ENCODE measurements at regions not wholly inside any gene's neighbourhood (a gene's known extent, or its start where the extent isn't known, plus 50 kb on each side); places are given as distances from the start of the nearest gene placed in this dataset.

DNA sequence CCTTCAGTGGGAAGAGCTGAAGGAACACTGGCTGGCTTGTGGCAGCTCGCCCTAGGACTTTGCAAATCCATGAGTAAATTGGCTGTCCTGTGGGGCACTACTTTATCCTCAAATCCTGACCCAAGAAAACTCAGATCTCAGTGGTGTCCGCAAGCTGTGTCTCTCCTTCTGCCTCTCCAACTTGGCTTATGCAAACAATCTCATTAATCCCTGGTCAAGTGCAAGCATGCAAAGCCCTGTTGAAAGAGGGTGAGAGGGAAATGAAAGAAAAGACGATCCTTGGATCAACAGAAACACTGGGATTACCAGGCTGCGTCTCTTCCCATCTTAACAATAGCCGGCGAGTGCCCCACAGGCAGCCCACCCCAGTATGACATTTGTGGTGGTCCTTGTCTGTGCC lies 901.6 kb downstream of the BCL11B start:
- H3K9me3 ChIP-seq (ENCODE audit: insufficient read depth, low read depth, low read length): no peaks in the 10 kb centered on the region; the same call in 1 of the 2 replicates
- no peak overlapping the region for H3K9ac ChIP-seq (ENCODE audit: low read depth, low read length)
- no peak overlapping the region for H3K4me3 ChIP-seq (ENCODE audit: low read length)
- no peaks in the 10 kb centered on the region for H3K4me1 ChIP-seq (ENCODE audit: insufficient read depth, low read length)
- no peaks in the 10 kb centered on the region for H3K27me3 ChIP-seq (ENCODE audit: insufficient read depth, low read length)
- no peak overlapping the region for H3K27ac ChIP-seq (ENCODE audit: low read length)
- H3K36me3 ChIP-seq (ENCODE audit: insufficient read depth, low read depth, low read length): no peaks in the 10 kb centered on the region

DNA sequence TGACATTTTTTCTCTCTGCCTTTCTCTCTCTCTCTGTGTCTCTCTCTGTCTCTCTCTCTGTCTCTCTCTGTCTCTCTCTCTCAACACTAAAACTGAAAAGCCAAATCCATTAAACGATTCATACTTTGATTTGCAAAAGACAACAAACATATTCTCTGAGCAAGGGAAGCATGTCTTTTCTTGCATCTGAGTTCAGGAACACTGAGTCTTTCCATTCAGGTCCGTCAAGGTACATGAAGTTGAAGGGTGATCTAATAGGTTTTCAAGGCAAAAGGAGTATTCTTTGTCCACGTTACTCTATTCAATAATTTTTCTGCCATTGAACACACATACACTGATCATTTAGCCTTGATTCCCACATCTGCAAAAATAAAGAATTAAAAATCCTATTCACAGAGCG lies 900.9 kb downstream of the BCL11B start:
- Histone ChIP-seq H3K9ac (ENCODE audit: low read depth, low read length) (no peak overlapping the region), H3K36me3 (ENCODE audit: insufficient read depth, low read depth, low read length) (no peaks in the 10 kb centered on the region), H3K4me1 (ENCODE audit: insufficient read depth, low read length) (no peaks in the 10 kb centered on the region), H3K9me3 (ENCODE audit: insufficient read depth, low read depth, low read length) (no peaks in the 10 kb centered on the region; the same call in 1 of the 2 replicates), H3K27ac (ENCODE audit: low read length) (no peak overlapping the region), H3K27me3 (ENCODE audit: insufficient read depth, low read length) (no peaks in the 10 kb centered on the region), H3K4me3 (ENCODE audit: low read length) (no peak overlapping the region)

DNA sequence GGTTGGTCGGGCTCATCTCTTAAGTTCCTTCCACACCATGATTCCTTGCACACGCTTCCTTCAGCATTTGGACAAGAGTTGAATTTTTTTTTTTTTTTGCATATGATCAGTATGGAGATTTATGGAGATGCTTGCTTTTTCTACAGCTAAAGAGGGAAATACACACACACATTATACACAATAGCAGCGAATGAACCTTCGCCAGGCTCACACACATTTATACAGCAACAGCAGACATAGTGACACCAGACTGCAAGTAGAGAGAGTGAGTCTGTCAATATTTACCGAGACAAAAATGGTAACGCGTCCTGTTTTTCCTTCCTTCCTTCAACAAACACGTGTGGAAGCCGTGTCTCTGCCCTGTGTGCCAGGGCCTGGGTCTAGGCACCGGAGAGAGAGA lies 897.9 kb downstream of the BCL11B start:
- Histone ChIP-seq H3K4me3 (ENCODE audit: low read length) (no peak overlapping the region), H3K9me3 (ENCODE audit: insufficient read depth, low read depth, low read length) (no peaks in the 10 kb centered on the region), H3K36me3 (ENCODE audit: insufficient read depth, low read depth, low read length) (no peaks in the 10 kb centered on the region), H3K9ac (ENCODE audit: low read depth, low read length) (no peak overlapping the region), H3K27ac (ENCODE audit: low read length) (no peak overlapping the region), H3K4me1 (ENCODE audit: insufficient read depth, low read length) (no peaks in the 10 kb centered on the region), H3K27me3 (ENCODE audit: insufficient read depth, low read length) (no peaks in the 10 kb centered on the region)

DNA sequence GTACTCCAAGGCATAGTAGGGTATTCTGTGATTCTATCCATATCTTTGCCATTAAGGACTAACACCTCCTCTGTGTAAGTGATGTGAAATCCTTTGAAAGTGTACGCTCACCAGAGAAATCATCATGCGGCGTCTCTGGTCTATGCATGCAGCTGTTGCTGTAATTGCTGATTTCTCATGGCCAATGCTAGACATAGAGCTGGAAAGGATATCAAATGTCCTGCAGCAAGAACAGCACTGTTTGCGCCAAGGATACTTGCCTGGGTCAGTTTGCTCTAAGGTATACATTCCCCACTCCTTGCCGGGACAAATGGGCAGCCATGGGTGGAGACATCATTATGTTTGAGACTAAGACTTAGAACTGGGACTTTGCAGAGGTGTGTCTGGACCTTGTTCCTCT lies 896.4 kb downstream of the BCL11B start:
- no peak overlapping the region for H3K4me3 ChIP-seq (ENCODE audit: low read length)
- H3K9ac ChIP-seq (ENCODE audit: low read depth, low read length): no peak overlapping the region
- no peaks in the 10 kb centered on the region for H3K27me3 ChIP-seq (ENCODE audit: insufficient read depth, low read length)
- no peaks in the 10 kb centered on the region for H3K36me3 ChIP-seq (ENCODE audit: insufficient read depth, low read depth, low read length)
- no peak overlapping the region for H3K27ac ChIP-seq (ENCODE audit: low read length)
- no peaks in the 10 kb centered on the region for H3K9me3 ChIP-seq (ENCODE audit: insufficient read depth, low read depth, low read length)
- no peaks in the 10 kb centered on the region for H3K4me1 ChIP-seq (ENCODE audit: insufficient read depth, low read length)

DNA sequence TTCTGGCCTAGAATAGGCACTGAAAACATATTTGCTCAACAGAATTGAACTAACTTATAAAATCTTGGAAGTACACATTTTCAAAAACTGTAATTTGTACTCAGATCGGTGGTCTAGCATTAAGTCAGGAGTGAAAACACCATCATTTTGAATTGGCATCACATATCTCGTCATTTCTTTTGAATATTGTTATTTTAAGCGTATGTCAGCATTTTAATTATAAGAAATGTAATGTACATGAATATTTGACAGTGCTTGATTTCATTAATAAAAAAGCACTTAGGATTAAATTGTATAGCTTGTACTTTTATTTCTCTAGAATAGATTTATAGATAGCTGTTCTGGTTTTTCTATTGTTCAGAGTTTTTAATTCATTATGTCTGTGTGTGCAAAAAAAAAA lies 892.2 kb downstream of the BCL11B start:
- no peak overlapping the region for H3K27ac ChIP-seq (ENCODE audit: low read length)
- no peak overlapping the region for H3K9ac ChIP-seq (ENCODE audit: low read depth, low read length)
- no peaks in the 10 kb centered on the region for H3K27me3 ChIP-seq (ENCODE audit: insufficient read depth, low read length)
- no peaks in the 10 kb centered on the region for H3K9me3 ChIP-seq (ENCODE audit: insufficient read depth, low read depth, low read length)
- H3K4me3 ChIP-seq (ENCODE audit: low read length): no peak overlapping the region
- H3K4me1 ChIP-seq (ENCODE audit: insufficient read depth, low read length): no peaks in the 10 kb centered on the region
- H3K36me3 ChIP-seq (ENCODE audit: insufficient read depth, low read depth, low read length): no peaks in the 10 kb centered on the region

DNA sequence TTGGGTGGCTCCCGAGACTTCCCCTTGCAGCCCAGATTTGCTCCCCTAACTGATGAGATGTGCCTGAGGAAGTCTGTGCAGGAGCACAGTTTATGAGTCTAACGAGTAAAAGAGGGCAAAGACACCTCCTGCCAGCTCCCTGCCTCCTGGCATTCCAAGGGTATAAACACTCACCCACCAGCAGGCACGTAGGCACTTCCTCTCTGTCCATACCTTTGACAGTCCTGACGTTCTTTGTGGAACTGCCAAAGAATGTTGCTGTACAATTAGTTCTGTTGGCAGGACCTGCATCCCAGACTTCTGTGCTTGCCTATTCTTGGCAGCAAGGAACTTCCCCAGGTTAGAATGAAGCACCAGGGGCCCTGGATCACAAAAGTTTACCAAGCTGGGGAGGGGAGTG lies 889.3 kb downstream of the BCL11B start:
- H3K27ac ChIP-seq (ENCODE audit: low read length): no peak overlapping the region
- H3K27me3 ChIP-seq (ENCODE audit: insufficient read depth, low read length): no peaks in the 10 kb centered on the region
- no peaks in the 10 kb centered on the region for H3K4me1 ChIP-seq (ENCODE audit: insufficient read depth, low read length)
- H3K36me3 ChIP-seq (ENCODE audit: insufficient read depth, low read depth, low read length): no peaks in the 10 kb centered on the region
- no peaks in the 10 kb centered on the region for H3K9me3 ChIP-seq (ENCODE audit: insufficient read depth, low read depth, low read length)
- no peak overlapping the region for H3K9ac ChIP-seq (ENCODE audit: low read depth, low read length)
- no peak overlapping the region for H3K4me3 ChIP-seq (ENCODE audit: low read length)

DNA sequence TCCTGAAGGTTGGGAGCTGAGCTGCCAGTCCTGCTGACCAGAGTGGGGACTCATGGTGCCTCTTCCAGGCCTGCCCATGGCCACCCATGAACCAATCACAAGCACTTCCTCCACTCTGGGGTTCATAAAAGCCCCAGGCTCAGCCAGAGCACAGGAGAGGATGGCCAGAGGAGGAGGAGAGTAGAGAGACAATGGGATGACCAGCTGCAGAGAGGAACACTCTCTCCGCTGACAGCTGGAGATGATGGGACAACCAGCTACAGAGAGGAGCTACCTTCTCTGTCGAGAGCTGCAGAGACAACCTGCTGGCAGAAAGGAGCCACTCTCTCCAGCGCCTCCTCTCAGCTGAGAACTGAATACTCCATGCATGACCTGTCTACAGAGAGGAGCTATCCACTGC lies 886.1 kb downstream of the BCL11B start:
- no peak overlapping the region for H3K27ac ChIP-seq (ENCODE audit: low read length)
- no peaks in the 10 kb centered on the region for H3K9me3 ChIP-seq (ENCODE audit: insufficient read depth, low read depth, low read length)
- no peaks in the 10 kb centered on the region for H3K4me1 ChIP-seq (ENCODE audit: insufficient read depth, low read length)
- no peak overlapping the region for H3K4me3 ChIP-seq (ENCODE audit: low read length)
- no peaks in the 10 kb centered on the region for H3K36me3 ChIP-seq (ENCODE audit: insufficient read depth, low read depth, low read length)
- H3K9ac ChIP-seq (ENCODE audit: low read depth, low read length): no peak overlapping the region
- no peaks in the 10 kb centered on the region for H3K27me3 ChIP-seq (ENCODE audit: insufficient read depth, low read length)

DNA sequence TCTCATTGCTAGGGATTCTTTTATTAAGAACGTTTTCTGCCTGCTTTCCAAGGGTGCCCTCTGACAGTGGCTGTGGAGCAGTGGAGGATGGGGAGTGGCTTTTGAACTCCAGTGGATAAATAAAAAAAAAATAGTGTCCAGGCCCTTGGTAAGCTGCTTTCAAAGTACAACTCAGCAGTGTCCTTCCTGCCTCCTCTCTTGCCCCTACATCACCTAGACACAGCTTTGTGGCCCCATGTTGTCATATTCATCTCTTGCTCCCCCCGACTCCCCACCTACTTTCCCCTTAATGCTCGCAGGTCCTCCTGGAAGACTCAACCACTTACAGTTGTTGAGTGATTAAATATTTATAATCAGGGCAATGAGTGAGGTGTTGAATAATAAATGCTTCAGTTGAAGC lies 880.9 kb downstream of the BCL11B start:
- Histone ChIP-seq H3K9ac (ENCODE audit: low read depth, low read length) (no peak overlapping the region), H3K27me3 (ENCODE audit: insufficient read depth, low read length) (no peaks in the 10 kb centered on the region), H3K4me3 (ENCODE audit: low read length) (no peak overlapping the region), H3K4me1 (ENCODE audit: insufficient read depth, low read length) (no peaks in the 10 kb centered on the region), H3K36me3 (ENCODE audit: insufficient read depth, low read depth, low read length) (no peaks in the 10 kb centered on the region), H3K27ac (ENCODE audit: low read length) (no peak overlapping the region), H3K9me3 (ENCODE audit: insufficient read depth, low read depth, low read length) (no peaks in the 10 kb centered on the region)

DNA sequence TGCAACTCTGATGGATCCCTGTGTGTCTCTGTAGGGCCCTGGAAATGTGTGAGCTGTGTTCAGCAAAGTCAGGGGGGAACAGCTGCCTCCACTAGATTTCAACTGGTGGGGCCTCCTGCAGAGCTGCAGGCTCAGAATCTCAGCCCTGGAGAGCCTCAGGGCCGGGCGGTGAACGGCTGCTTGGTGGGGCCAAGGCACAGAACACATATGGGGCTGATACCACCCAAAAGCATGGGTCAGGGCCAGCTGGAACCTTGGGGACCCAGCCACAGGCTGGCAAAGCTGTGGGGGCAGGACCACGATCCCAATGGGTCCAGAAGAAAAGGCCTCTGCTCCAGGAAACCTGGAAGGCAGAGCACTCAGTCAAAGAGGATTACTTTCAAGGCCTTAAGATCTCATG lies 878.5 kb downstream of the BCL11B start:
- H3K4me3 ChIP-seq (ENCODE audit: low read length): no peak overlapping the region
- H3K4me1 ChIP-seq (ENCODE audit: insufficient read depth, low read length): no peaks in the 10 kb centered on the region
- no peaks in the 10 kb centered on the region for H3K9me3 ChIP-seq (ENCODE audit: insufficient read depth, low read depth, low read length)
- H3K27me3 ChIP-seq (ENCODE audit: insufficient read depth, low read length): no peaks in the 10 kb centered on the region
- H3K9ac ChIP-seq (ENCODE audit: low read depth, low read length): no peak overlapping the region
- H3K27ac ChIP-seq (ENCODE audit: low read length): no peak overlapping the region
- no peaks in the 10 kb centered on the region for H3K36me3 ChIP-seq (ENCODE audit: insufficient read depth, low read depth, low read length)

DNA sequence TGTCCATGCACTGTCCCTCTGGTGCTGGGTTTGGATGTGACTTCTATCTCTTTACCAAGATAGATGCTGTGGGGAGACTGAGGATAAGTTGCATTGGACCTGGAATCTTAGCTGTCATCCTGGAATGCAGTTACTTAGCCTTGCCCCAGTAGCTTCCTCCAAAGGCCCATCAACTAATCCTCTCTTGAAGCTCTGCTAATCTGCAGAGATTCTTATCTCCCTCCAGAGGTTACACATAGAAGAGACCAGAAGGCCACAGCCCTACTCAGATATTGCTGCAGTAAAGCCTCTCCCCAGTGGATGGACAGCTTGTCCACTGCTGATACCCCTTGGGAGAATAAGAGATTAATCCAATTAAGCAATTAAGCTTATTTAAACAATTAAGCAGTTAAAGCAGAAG lies 867.2 kb downstream of the BCL11B start:
- H3K4me3 ChIP-seq (ENCODE audit: low read length): no peak overlapping the region

DNA sequence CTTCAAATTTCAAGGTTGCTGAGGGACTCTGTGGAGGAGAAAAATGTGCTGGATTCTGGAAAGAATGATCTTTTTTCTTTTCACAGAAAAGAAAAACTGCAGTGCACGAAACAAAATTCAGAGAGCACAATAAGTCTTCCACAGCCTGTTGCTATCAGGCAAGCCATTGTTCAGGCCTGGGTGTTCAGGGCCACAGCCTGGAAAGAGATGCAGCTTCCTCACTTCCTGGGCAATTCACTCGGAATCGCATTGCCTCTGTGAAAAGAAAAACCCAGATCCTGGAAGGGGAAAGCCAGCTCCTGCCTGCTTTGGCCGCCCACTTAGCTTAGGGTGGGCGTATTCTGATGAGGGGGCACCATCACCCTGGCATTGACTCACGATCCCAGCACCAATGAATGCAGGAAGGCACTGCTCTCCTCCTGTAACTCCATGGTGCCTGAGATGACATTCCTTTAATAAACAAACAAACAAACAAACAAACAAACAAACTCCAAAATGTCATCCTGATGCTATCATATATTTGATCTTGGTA lies 863.9 kb downstream of the BCL11B start:
- Histone ChIP-seq H3K27me3 (ENCODE audit: insufficient read depth, low read length) (no peaks in the 10 kb centered on the region), H3K36me3 (ENCODE audit: insufficient read depth, low read depth, low read length) (no peaks in the 10 kb centered on the region), H3K9me3 (ENCODE audit: insufficient read depth, low read depth, low read length) (no peaks in the 10 kb centered on the region), H3K4me1 (ENCODE audit: insufficient read depth, low read length) (no peaks in the 10 kb centered on the region), H3K9ac (ENCODE audit: low read depth, low read length) (no peak overlapping the region), H3K4me3 (ENCODE audit: low read length) (no peak overlapping the region), H3K27ac (ENCODE audit: low read length) (no peak overlapping the region)

More for the DNA sequence above, 867.2 kb downstream of the BCL11B start:
- Histone ChIP-seq H3K27me3 (ENCODE audit: insufficient read depth, low read length) (no peaks in the 10 kb centered on the region), H3K9me3 (ENCODE audit: insufficient read depth, low read depth, low read length) (no peaks in the 10 kb centered on the region), H3K36me3 (ENCODE audit: insufficient read depth, low read depth, low read length) (no peaks in the 10 kb centered on the region), H3K9ac (ENCODE audit: low read depth, low read length) (no peak overlapping the region), H3K27ac (ENCODE audit: low read length) (no peak overlapping the region), H3K4me1 (ENCODE audit: insufficient read depth, low read length) (no peaks in the 10 kb centered on the region)

DNA sequence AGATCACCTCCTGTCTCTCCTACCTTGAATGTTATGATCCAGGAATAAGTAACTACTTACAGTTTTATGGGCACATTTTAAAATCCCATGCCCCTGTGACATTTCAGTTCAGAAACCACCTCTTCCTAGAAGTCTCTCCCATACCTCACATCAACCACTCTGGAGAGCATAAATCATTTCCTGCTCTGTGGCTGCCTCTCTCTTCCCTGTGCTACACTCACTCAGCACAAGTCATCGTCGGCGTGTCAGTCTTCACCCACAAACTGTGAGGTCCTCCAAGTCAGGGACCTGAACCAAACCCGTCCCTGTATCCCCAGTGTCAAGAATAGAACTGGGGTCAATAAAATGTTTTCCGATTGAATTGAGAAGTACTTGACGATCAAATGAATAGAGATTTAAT lies 863.3 kb downstream of the BCL11B start:
- no peak overlapping the region for H3K27ac ChIP-seq (ENCODE audit: low read length)
- no peaks in the 10 kb centered on the region for H3K9me3 ChIP-seq (ENCODE audit: insufficient read depth, low read depth, low read length)
- H3K9ac ChIP-seq (ENCODE audit: low read depth, low read length): no peak overlapping the region
- no peaks in the 10 kb centered on the region for H3K27me3 ChIP-seq (ENCODE audit: insufficient read depth, low read length)
- H3K36me3 ChIP-seq (ENCODE audit: insufficient read depth, low read depth, low read length): no peaks in the 10 kb centered on the region
- no peaks in the 10 kb centered on the region for H3K4me1 ChIP-seq (ENCODE audit: insufficient read depth, low read length)
- H3K4me3 ChIP-seq (ENCODE audit: low read length): no peak overlapping the region

DNA sequence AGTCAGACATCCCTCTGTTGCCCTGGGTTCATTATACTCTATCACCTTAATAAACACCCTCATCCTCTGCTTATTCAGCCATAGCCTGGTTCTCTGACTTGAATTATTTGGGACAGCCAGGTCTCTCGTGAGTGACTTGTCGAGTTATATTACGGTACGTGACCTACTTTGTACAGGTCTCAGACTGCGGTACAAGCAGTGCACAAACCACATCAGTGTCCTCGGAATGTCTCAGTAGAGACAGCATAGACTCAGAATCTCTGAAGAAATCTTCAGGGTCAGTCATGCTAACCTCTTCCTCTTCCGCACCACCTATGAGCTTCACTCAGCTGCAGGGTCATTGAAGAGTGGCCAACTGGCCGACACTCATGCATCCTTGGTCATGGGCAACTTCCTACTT lies 860.8 kb downstream of the BCL11B start:
- Histone ChIP-seq H3K4me3 (ENCODE audit: low read length) (no peak overlapping the region), H3K27ac (ENCODE audit: low read length) (no peak overlapping the region), H3K36me3 (ENCODE audit: insufficient read depth, low read depth, low read length) (no peaks in the 10 kb centered on the region), H3K27me3 (ENCODE audit: insufficient read depth, low read length) (no peaks in the 10 kb centered on the region), H3K4me1 (ENCODE audit: insufficient read depth, low read length) (no peaks in the 10 kb centered on the region), H3K9me3 (ENCODE audit: insufficient read depth, low read depth, low read length) (no peaks in the 10 kb centered on the region), H3K9ac (ENCODE audit: low read depth, low read length) (no peak overlapping the region)
